Epithelial cell of esophagus (primary cell): ENCODE measurements at regions not wholly inside any gene's neighbourhood (a gene's known extent, or its start where the extent isn't known, plus 50 kb on each side); places are given as distances from the start of the nearest gene placed in this dataset.

ENCODE experiments used
- DNase-seq: peaks from one replicate; pipeline ENCODE4 v3.0.0; 2010; ENCODE audit warnings: low read depth
- H3K4me3 ChIP-seq: 2 replicates; pipeline ENCODE4 v1.5.1; 2011; ENCODE audit warnings: mild to moderate bottlenecking, low read length, control low read depth
- CTCF ChIP-seq: IDR thresholded peaks from 2 replicates; pipeline ENCODE4 v1.5.1; 2011; ENCODE audit warnings: low read depth, mild to moderate bottlenecking, low read length, control low read depth, inconsistent platforms; ENCODE audit not compliant: insufficient read depth; ENCODE audit errors: missing control alignments

- TF ChIP-seq CTCF: no peak
- no peak overlapping the region for H3K4me3 ChIP-seq
- DNase-seq: no peak
These were observed 269.1 kb upstream of the ACTBL2 start for GRCh38 chr5:57751710-57752109.

GRCh38 chr5:57750891-57751290 is 268.3 kb upstream of the ACTBL2 start:
- no peak overlapping the region for H3K4me3 ChIP-seq
- TF ChIP-seq CTCF: no peak
- DNase-seq: no peak

GRCh38 chr5:57750282-57750681 is 267.7 kb upstream of the ACTBL2 start:
- DNase-seq: no peak
- no peak overlapping the region for H3K4me3 ChIP-seq
- TF ChIP-seq CTCF: no peak

- H3K4me3 ChIP-seq: no peak overlapping the region
- TF ChIP-seq CTCF: no peak
- DNase-seq: peak; percentile 50
These were observed 266.8 kb upstream of the ACTBL2 start for GRCh38 chr5:57749396-57749795.

GRCh38 chr5:57745700-57746651 is 263.4 kb upstream of the ACTBL2 start:
- TF ChIP-seq CTCF: no peak
- DNase-seq: no peak
- H3K4me3 ChIP-seq: no peak overlapping the region

- no peak for TF ChIP-seq CTCF
- DNase-seq: no peak
These were observed 262.4 kb upstream of the ACTBL2 start for GRCh38 chr5:57745029-57745428.

GRCh38 chr5:57741336-57741735 is 258.7 kb upstream of the ACTBL2 start:
- no peak overlapping the region for H3K4me3 ChIP-seq
- DNase-seq: peak; percentile 6
- no peak for TF ChIP-seq CTCF

More at GRCh38 chr5:57745029-57745428, 262.4 kb upstream of the ACTBL2 start:
- H3K4me3 ChIP-seq: no peak overlapping the region
